ENCODE measurements at regions not wholly inside any gene's neighbourhood (a gene's known extent, or its start where the extent isn't known, plus 50 kb on each side); places are given as distances from the start of the nearest gene placed in this dataset.
A peak's percentile ranks its signal among the peaks of the same experiment; 100 is the strongest.

DNA sequence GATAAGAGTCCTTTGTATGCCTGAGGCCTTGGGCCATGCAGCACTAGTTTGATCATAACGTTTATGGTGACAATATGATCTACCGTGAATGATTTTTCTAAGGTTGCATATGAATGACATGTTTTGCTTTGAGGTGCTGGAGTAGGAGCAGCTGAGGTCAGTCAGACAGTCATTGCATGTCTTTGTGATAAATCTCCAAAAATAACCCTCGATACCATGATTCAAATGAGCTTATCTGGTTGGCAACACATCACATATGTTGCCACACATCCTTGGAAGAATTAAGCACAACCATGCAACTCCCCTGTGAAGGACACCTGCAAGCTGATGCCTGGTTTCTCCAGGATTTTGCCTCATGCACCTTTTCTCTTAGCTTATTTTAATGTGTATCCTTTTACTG lies 394.5 kb downstream of the LTN1 start:
- no peak for DNase-seq (ENCODE audit: low spot score)
- Mint-ChIP-seq H3K27me3 (ENCODE audit: low read depth) (peaks cover 9% of the 10 kb centered on the region; the same call in 1 of the 2 replicates), H3K9me3 (peaks cover 64% of the 10 kb centered on the region), H3K4me1 (peaks cover 8% of the 10 kb centered on the region), H3K4me3 (no peak overlapping the region), H3K27ac (no peak overlapping the region), H3K36me3 (peaks cover 52% of the 10 kb centered on the region)
- ChIA-PET CTCF (no interaction called here), POLR2A (interaction anchor here (0.6 kb wide), 1 partner anchor 1996 kb away, joined by 3 read pairs; no protein-coding TSS in a partner anchor)
- no peak for ATAC-seq
- TF ChIP-seq IRF1 (CRISPR knock-in tag; IDR thresholded peaks at IDR 0.05) (no peak), ZNF425 (CRISPR knock-in tag; conservative IDR thresholded peaks at IDR 0.05) (no peak), ATF2 (CRISPR knock-in tag; IDR thresholded peaks at IDR 0.05; ENCODE audit: borderline replicate concordance, low read depth) (no peak), RORB (CRISPR knock-in tag; IDR thresholded peaks at IDR 0.05) (no peak), E2F5 (CRISPR knock-in tag; IDR thresholded peaks at IDR 0.05) (no peak), HMGA2 (CRISPR knock-in tag; IDR thresholded peaks at IDR 0.05) (no peak), ZNF671 (CRISPR knock-in tag; IDR thresholded peaks at IDR 0.05) (no peak), KAT7 (CRISPR knock-in tag; IDR thresholded peaks at IDR 0.05; ENCODE audit: borderline replicate concordance) (no peak)
- TF ChIP-seq, protein P1, sequence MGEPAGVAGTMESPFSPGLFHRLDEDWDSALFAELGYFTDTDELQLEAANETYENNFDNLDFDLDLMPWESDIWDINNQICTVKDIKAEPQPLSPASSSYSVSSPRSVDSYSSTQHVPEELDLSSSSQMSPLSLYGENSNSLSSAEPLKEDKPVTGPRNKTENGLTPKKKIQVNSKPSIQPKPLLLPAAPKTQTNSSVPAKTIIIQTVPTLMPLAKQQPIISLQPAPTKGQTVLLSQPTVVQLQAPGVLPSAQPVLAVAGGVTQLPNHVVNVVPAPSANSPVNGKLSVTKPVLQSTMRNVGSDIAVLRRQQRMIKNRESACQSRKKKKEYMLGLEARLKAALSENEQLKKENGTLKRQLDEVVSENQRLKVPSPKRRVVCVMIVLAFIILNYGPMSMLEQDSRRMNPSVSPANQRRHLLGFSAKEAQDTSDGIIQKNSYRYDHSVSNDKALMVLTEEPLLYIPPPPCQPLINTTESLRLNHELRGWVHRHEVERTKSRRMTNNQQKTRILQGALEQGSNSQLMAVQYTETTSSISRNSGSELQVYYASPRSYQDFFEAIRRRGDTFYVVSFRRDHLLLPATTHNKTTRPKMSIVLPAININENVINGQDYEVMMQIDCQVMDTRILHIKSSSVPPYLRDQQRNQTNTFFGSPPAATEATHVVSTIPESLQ (CRISPR knock-in tag; IDR thresholded peaks at IDR 0.05) = no peak
- TF ChIP-seq, protein P2, sequence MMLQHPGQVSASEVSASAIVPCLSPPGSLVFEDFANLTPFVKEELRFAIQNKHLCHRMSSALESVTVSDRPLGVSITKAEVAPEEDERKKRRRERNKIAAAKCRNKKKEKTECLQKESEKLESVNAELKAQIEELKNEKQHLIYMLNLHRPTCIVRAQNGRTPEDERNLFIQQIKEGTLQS (CRISPR knock-in tag; conservative IDR thresholded peaks at IDR 0.05) = no peak

DNA sequence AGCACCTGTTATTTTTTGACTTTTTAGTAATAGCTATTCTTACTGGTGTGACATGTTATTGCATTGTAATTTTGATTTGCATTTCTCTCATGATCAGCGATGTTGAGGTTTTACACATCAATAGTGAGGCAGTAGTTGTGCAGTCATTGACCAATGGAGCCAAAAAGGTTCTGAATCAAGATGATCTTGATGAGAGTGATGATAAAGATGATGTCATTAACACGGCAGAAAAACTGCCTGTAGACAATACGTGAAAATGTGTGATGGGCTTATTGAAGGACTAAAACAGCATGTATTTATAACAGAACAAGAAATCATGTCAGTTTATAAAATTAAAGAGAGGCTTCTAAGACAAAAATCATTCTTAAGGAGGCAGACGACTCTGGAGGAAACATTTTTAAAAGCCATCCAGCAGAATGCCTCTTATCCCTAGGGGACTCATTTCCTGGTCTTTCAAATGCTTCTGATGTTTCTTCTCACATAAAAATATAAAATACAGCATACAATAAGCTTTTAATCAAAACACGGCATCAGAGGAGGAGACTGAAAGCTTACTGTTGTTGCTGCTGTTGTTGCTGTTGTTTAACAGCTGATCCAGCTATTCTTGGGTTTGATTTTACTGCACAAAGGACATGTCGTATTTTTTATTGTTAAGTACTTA lies 400.3 kb downstream of the LTN1 start:
- peak overlapping the region; percentile 43 for H3K27ac Mint-ChIP-seq
- ChIA-PET POLR2A (no interaction called here), CTCF (no interaction called here)
- H3K9me3 Mint-ChIP-seq = peaks cover 18% of the 10 kb centered on the region
- H3K36me3 Mint-ChIP-seq = peaks cover 15% of the 10 kb centered on the region
- peaks cover 47% of the 10 kb centered on the region for H3K4me1 Mint-ChIP-seq
- no peak overlapping the region for H3K4me3 Mint-ChIP-seq
- no peaks in the 10 kb centered on the region for H3K27me3 Mint-ChIP-seq (ENCODE audit: low read depth)
- ATAC-seq (no peak), DNase-seq (ENCODE audit: low spot score) (no peak)
- TF ChIP-seq ZNF317 (CRISPR knock-in tag; IDR thresholded peaks at IDR 0.05; ENCODE audit: borderline replicate concordance, low read depth) = no peak
- no peak for TF ChIP-seq NFYB (CRISPR knock-in tag; conservative IDR thresholded peaks at IDR 0.05; ENCODE audit: low read depth)
- no peak for TF ChIP-seq USF2 (CRISPR knock-in tag; IDR thresholded peaks at IDR 0.05)
- TF ChIP-seq ZNF671 (CRISPR knock-in tag; IDR thresholded peaks at IDR 0.05) = no peak
- TF ChIP-seq, protein P3, sequence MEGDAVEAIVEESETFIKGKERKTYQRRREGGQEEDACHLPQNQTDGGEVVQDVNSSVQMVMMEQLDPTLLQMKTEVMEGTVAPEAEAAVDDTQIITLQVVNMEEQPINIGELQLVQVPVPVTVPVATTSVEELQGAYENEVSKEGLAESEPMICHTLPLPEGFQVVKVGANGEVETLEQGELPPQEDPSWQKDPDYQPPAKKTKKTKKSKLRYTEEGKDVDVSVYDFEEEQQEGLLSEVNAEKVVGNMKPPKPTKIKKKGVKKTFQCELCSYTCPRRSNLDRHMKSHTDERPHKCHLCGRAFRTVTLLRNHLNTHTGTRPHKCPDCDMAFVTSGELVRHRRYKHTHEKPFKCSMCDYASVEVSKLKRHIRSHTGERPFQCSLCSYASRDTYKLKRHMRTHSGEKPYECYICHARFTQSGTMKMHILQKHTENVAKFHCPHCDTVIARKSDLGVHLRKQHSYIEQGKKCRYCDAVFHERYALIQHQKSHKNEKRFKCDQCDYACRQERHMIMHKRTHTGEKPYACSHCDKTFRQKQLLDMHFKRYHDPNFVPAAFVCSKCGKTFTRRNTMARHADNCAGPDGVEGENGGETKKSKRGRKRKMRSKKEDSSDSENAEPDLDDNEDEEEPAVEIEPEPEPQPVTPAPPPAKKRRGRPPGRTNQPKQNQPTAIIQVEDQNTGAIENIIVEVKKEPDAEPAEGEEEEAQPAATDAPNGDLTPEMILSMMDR (IDR thresholded peaks at IDR 0.05) = no peak
- TF ChIP-seq FOXP1 (CRISPR knock-in tag; IDR thresholded peaks at IDR 0.05; ENCODE audit: borderline replicate concordance) = no peak
- no peak for TF ChIP-seq ZNF219 (CRISPR knock-in tag; IDR thresholded peaks at IDR 0.05; ENCODE audit: borderline replicate concordance)
- TF ChIP-seq JAZF1 (CRISPR knock-in tag; IDR thresholded peaks at IDR 0.05) = no peak
- TF ChIP-seq, protein P4, sequence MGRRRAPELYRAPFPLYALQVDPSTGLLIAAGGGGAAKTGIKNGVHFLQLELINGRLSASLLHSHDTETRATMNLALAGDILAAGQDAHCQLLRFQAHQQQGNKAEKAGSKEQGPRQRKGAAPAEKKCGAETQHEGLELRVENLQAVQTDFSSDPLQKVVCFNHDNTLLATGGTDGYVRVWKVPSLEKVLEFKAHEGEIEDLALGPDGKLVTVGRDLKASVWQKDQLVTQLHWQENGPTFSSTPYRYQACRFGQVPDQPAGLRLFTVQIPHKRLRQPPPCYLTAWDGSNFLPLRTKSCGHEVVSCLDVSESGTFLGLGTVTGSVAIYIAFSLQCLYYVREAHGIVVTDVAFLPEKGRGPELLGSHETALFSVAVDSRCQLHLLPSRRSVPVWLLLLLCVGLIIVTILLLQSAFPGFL (CRISPR knock-in tag; IDR thresholded peaks at IDR 0.05; ENCODE audit: borderline replicate concordance) = no peak
- TF ChIP-seq TEAD4 (CRISPR knock-in tag; IDR thresholded peaks at IDR 0.05) = no peak
- no peak for TF ChIP-seq IRF1 (CRISPR knock-in tag; IDR thresholded peaks at IDR 0.05)
- no peak for TF ChIP-seq JUN (CRISPR knock-in tag; IDR thresholded peaks at IDR 0.05)
